SIG-M5 (cell line): ENCODE measurements at regions not wholly inside any gene's neighbourhood (a gene's known extent, or its start where the extent isn't known, plus 50 kb on each side); places are given as distances from the start of the nearest gene placed in this dataset.
A peak's percentile ranks its signal among the peaks of the same experiment; 100 is the strongest.
"Not testable (repeated sequence)": the region's sequence is repeated elsewhere in the genome, so short reads cannot be mapped to it uniquely, and the experiment has no call there.

Experiments used
- DNase-seq: peaks from one replicate; lab custom pipeline; 2025; lab: John Stamatoyannopoulos, UW

DNA sequence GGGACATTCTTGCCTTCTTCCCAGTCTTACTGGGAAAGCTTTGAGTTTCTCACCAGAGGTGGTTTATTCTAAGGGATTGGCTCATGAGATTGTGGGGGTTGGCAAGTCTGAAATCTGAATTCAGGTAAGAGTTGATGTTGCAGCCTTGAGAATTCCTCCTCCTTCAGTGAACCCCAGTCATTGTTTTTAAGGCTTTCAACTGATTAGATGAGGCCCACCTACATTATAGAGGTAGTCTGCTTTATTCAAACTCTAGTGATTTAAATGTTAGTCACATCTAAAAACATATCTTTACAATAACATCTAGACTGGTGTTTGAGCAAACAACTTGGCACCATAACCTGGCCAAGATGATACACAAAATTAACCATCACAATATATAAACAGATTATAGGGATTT lies 156.5 kb upstream of the MED14 start:
- DNase-seq = no peak

DNA sequence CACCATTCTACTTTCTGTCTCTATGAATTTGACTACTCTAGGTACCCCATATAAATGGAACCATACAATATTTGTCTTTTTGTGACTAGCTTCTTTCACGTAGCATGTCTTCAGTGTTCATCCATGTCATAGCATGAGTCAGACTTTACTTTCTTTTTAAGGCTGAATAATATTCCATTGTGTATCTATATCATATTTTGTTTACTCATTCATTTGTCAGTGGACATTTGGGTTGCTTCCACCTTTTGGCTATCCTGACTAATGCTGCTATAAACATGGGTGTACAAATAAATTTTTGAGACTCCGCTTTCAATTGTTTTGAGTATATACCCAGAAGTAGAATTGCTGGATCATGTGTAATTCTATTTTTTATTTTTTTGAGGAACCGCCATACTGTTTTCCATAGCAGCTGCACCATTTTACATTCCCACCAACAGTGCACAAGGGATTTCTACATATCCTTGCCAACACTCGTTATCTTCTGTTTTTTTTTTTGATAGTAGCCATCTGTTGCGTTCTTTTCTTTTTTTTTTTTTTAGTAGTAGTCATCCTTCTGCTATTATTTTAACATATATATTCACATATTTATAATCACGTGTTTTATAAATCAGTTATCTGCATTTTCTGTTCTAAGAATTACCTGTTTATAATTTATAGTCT lies 158.0 kb upstream of the MED14 start:
- DNase-seq = no peak

DNA sequence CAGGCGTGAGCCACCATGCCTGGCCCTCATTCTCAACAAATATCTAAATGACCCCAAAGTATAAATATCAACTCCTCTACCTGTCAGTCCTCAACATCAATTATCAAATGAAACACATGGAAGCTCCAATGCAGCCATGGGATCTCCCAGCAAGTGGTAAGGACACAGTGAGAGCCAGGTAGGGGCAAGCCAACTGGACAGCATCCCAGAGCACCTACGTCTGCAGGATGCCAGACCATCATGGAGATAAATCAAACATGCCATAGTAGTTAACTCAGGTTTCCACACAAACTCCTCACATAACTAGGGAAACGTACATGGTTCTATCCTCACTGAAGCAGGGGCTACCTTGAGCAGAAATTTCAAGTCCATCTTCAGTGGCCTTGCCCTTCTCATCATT lies 159.9 kb upstream of the MED14 start:
- no peak for DNase-seq

DNA sequence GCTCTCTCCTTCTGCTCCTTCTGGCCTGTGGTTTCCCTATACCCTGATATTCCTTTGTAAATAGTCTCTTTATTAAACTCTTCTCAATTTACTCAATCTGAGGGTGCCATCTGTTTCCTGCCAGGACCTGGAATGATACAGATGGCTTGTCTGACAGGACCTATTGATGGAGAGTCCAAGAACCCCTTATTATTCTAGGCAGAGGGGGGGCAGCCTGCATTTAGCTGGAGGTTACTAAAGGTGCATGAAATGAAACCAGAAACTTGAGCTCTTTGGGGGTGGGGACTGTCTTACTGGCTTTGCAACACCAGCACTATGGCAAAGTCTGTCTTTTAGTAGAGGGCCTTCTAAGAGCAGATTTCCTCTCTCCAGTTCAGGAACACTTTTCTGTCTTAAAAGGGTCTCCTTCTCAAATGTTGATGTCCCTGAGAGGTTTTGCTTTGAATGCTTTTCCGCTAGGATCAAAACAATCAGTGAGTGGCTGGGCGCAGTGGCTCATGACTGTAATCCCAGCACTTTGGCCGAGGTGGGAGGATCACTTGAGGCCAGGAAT lies 162.5 kb upstream of the MED14 start:
- DNase-seq = no peak

DNA sequence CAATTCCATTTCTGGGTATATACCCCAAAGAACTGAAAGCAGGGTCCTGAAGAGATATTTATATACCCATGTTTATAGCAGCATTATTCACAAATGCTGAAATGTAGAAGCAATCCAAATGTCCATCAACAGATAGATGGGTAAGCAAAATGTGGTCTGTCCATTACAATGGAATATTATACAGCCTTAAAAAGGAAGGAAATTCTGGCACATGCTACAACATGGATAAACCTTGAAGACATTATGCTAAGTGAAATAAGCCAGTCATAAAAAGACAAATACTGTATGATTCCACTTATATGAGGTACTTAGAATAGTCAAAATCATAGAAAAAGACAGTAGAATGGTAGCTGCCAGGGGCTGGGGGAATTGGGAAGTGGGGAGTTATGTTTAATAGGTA lies 169.4 kb upstream of the MED14 start:
- DNase-seq = not testable (repeated sequence)

DNA sequence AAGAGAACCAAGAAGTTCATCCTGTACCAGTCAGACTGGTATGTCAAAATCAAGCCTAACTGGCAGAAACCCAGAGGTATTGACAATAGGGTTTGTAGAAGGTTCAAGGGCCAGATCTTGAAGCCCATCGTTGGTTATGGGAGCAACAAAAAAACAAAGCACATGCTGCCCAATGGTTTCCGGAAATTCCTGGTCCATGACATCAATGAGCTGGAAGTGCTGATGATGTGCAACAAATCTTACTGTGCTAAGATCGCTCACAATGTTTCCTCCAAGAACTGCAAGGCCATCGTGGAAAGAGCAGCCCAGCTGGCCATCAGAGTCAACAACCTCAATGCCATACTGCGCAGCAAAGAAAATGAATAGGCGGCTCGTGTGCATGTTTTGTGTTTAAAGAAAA lies 172.7 kb upstream of the MED14 start:
- no peak for DNase-seq

DNA sequence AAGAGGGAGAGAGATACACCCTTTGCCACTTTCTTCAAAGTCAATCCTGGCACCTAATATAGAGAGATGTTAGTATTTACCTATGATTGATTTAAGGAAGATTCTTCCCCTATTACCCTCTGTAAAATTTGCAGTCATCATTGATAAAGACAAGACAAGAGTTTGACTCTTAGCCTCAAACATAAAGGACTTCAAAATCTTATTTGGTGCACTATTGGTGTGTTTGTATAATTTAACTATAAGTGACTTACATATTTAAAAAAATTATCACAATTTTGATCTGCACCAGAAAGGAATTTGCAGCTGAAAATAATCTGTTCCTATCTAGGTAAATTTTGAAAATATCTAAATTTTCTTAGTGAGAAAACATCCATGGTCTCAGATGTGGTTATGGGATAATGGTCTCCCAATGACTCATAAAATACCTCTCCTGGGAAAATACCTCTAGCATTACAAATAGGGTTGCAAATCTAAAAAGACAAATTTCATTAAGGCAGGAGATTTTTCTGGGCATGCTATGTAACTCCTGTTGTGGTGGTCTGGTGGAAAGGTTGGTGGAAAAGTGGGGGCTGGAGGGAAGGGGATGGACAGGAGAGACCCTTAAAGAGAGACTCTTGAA lies 173.6 kb upstream of the MED14 start:
- no peak for DNase-seq

DNA sequence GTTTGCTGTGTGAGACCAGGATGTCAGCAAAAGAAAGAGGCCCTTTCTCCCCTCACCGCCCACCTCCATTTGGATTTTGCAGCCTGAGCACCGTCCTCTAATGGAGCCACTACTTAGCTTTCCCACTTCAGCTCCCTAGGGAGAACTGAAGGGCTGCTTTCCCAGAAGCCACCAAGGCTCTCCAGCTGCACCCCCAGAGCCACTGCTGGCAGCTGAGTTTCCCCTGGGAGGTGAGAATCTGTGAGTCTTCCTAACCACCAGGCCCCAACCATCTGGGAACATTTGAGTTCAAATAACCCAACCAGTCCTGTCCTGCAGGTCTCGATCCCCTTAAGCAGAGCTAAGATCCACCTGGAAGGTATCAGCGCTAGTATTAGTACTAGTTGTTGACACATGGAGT lies 173.1 kb upstream of the USP9X start:
- no peak for DNase-seq

DNA sequence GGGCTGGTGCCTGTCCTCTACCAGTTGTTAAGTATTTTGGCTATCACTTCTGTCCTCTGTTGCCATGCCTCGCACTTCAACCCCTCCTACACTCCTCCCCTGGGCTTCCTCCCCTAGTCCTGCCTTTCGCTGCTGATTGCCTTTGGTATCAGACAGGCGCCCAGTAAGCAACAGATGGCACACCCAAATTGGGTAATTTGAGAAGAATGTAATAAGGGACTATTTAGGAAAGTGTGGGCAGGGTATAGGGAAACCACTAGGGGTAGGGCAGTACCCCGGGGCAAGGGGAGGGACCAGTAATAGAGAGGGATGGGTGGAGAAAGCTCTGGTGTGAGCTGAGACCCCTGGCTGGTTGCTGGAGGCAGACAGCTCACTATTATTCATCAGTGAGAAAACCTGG lies 172.7 kb upstream of the USP9X start:
- no peak for DNase-seq

DNA sequence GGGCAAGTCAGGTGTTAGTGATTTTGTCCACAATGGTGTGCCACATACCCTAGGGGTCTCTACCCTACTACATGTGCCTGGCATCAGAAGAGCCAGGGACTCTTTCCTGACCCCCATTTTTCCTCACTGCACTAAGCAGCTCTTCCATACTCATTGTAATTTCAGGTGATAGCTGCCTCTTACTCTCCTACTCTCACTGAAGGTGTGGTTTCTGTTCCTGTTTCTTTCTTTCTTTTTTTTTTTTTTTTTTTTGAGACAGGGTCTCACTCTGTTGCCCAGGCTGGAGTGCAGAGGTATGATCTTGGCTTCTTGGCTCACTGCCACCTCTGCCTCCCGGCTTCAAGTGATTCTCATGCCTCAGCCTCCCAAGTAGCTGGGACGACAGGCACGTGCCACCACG lies 164.9 kb upstream of the USP9X start:
- no peak for DNase-seq

DNA sequence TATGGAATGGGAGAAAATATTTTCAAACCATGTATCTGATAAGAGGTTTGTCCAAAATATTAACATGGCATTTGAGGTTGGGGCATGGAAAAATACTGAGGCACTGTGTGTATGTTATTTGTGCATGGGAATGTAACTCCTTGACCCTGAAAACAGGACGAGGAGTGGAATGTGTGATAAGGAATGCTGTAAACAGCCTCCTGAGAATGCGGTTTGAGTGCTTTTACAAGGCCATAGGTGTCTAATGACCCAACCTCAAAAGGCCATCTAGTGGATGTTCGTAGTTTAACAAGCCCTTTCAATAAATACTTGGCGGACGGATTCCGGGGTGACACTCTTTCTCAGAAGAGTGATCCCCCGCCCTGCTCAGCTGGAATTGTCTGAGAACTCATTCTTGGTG lies 162.9 kb upstream of the USP9X start:
- no peak for DNase-seq

DNA sequence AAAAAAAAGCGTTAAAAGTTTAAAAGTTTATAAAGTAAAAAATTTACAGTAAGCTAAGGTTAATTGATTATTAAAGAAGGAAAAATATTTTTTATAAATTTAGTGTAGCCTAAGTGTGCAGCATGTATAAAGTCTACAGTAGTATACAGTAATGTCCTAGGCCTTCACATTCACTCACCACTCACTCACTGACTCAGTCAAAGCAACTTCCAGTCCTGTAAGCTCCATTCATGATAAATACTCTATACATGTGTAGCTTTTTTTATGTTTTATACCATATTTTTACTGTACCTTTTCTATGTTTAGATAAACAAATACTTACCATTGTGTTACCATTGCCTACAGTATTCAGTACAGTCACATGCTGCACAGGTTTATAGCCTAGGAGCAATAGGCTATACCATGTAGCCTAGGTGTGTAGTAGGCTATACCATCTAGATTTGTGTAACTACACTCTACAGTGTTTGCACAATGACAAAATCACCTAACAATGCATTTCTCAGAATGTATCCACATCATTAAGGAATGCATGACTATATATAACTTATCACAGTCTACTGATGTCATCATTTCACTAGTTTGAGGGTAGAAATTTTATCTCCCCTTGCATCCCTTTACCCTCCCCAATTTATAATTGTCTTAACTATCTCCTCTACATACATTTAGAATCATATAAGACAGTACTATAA lies 158.4 kb upstream of the USP9X start:
- DNase-seq = not testable (repeated sequence)

DNA sequence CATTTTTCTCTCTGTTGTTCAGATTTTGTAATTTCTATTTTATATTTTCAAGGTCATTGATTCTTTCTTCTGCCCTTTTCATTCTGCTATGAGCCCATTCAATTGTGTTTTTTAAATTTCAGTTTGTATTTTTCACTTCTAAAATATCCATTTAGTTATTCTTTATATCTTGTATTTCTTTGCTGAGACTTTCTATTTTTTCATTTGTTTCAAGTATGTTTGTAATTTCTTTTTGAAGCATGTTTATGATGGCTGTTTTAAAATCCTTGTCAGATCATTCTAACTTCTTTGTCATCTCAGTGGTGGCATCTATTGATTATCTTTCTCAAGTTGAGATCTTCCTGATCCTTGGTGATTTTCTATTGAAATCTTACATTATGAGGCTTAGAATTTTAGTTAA lies 157.2 kb upstream of the USP9X start:
- DNase-seq = no peak

DNA sequence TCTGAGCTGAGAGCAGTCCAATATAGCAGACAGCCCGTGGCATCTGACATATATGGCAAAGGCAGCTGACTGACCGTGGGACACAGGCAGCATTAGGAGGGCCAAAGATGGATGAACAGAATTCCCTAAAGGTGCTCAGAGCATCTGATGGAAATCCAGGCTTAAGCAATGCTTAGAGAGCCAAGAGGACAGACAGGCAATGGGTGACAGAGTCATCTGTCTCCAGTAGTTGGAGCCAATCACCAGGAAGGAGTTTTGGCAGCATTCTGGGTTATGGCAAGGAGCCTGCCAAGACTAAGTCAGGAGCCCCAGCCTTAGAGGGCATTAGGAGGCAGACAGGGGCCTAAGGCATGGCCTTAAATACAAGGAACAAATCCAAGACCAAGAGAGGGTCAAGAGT lies 153.3 kb upstream of the USP9X start:
- no peak for DNase-seq

DNA sequence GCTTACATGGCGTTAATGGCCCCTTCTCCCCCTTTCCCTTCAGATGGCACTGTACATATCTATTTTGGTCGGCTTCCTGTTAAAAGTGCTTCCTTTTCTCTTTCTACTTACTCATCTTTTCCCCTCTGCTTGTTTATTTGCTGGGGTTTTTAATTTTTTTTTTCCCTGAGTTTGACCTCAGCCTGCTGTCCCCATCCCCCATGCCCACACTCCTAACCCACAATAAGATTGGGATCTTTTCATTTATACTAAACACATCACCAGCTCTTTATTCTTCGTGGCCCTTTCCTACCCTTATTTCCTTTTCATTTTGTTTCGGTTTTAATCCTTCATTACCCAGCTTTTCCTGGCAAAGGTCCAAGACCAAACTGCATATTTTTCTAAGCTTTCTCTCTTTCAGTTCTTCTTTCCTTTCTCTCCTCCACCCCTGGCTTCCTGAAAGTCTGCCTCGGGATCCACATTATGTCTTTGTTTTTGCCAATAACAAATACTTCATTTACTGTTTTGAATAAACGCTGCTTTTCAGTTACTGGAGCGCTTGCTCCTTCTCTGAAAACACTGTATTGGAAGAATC lies 152.0 kb upstream of the USP9X start:
- no peak for DNase-seq

DNA sequence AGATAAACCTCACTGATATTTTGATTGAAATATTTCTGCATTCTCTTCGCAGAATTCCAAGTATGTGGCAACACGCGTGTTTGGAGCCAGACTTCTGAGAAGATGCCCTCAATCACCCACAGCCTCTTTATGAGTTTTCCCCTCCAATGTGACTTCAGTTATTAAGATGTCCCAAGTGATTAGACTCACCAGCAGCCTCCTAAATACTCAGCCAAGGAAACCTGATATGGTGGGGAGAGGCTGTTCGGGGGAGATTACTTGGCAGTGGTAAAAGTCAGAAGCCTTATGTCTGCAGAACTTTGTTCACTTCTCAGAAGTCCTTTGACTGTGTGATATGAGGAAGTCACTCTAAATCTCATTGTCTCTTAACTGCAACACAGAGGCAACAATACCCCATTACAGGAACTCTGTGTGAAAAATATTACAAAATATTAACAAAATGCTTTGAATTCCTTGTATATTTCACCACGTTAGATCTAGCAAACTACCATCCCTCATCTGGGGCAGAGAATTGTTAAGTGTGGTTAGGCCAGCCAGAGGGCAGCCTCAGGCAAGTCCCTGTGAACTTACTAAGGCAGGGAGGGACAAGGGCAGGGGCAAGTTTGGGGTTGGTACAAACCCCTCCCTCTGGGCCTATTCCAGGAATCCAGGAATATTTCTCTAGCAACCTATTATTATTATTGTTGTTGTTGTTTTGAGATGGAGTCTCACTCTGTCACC lies 151.4 kb upstream of the USP9X start:
- DNase-seq = peak; percentile 6

DNA sequence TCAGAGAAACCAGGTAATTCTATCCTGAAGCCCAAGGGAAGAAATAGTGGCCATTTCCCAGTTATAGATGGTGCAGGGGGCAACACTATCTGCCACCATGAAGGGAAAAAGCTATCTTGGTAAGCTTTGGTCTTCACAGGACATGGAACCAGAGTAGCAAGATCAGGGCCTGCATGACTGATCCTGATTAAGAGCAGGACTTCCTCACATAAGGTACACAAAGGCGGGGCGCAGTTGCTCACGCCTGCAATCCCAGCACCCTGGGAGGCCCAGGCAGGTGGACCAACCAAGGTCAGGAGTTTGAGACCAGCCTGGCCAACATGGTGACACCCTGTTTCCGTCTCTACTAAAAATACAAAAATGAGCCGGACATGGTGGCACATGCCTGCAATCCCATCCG lies 148.4 kb upstream of the USP9X start:
- no peak for DNase-seq

DNA sequence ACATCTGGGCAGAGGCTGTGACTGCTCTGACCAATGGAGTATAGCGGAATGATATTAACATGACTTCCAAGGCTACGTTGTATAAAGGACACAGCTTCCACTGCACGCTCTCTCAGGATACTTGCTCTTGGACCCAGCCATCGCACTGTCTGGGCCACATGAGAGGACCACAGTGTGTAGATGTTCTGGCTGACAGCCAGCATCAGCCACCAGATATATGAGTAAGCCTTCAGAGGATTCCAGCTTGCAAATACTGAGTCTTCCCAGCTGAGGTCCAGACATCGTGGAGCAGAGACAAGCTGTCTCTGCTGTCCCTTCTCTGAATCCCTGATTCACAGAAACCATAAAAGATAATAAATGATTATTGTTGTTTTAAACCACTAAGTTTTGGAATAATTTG lies 146.8 kb upstream of the USP9X start:
- no peak for DNase-seq

DNA sequence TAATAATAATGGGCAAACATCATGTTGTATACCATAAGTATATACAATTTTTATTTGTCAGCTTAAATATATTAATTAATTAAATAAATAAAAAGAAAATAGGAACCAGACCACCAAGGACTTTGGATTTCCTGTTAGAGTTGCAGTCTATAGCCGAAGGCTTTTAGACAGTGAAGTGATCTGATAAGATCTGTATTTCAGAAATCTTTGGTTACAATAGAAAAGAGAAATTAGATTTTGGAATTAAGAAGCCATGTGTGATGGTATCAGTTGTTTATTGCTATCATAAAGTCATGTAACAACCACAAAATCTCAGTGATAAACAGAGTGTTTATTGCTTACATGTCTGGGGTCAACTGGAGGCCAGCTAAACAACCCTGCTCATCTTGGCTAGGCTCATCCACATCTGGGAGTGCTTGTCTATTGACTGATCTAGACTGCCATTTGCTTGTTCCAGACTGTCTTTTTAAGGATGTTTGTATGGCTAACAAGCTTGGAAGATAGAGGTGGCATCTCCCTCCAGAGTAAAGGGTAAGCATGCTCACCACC lies 142.1 kb upstream of the USP9X start:
- no peak for DNase-seq

DNA sequence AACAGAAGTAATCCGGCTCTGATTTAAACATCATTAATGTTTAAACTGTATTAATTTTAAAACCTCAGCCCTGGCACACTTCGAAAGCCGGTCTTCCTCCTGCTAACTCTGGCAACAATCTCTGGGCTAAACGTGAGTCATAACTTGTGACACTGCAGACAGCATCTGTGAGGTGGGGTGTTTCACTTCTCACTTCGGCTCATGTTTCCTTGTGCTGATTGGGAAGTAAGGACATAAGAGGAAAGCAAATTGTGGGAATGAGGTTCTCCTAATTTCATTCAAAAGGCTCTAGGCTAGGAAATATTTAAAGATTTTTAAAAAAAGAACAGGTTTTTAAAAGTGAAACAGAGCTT lies 139.9 kb upstream of the USP9X start:
- peak; percentile 1 for DNase-seq

DNA sequence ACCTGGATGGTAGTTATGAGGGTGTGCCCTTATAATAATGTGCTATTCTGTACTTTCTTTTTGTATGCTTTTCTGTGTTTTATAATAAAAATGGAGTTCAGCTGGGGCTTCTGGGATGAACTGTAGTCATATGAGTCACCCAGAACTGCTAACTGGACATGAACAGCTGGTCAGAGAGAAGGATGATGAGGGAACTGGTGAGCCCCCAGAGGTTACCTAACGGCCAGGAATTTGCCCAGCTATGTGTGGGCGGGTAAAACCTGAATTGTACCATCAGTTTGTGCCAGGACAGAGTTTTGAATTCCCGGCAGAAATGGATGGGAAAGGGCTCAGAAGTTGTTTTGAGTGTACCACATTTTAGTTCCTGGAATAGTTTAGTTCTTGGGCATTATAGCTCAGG lies 138.0 kb upstream of the USP9X start:
- no peak for DNase-seq

DNA sequence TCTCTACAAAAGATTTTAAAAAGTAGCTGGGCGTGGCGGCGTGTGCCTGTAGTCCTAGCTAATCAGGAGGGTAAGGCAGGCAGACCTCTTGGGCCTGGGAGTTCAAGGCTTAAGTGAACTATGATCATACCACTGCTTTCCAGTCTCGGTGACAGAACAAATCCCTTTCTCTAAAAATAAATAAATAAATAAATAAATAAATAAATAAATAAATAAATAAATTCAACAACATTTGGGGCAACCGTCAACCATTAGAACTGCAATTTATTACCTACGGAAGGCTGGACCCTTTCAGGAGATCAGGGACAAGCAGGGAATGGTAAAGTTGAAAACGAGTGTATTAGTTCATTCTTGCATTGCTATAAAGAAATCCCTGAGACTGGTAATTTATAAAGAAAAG lies 136.2 kb upstream of the USP9X start:
- DNase-seq = no peak
